GM12874 (cell line): ENCODE measurements at regions not wholly inside any gene's neighbourhood (a gene's known extent, or its start where the extent isn't known, plus 50 kb on each side); places are given as distances from the start of the nearest gene placed in this dataset.

ENCODE experiments used
- TF ChIP-seq, protein P1 (sequence below): IDR thresholded peaks from 2 replicates; pipeline ENCODE4 v1.5.1; 2011; ENCODE audit warnings: low read depth, mild to moderate bottlenecking, control low read depth, low read length, moderate library complexity; ENCODE audit not compliant: insufficient read depth

DNA sequence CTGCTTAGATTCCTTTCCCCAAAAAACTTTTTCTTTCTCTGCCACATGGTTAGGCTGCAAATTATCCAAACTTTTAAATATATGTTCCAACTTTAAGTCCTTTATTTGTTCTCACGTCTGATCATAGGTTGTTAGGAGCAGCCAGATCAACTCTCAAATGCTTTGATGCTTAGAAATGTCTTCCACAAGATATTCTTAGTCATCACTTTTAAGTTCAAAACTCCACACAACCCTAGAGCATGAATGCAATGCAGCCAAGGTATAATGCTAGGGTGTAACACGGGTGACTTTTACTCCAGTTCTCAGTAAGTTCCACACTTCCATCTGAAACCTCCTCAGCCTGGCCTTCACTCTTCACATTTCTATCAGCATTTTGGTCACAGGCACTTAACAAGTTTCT, 987.5 kb downstream of the DCDC2C start:
- TF ChIP-seq, protein P1, sequence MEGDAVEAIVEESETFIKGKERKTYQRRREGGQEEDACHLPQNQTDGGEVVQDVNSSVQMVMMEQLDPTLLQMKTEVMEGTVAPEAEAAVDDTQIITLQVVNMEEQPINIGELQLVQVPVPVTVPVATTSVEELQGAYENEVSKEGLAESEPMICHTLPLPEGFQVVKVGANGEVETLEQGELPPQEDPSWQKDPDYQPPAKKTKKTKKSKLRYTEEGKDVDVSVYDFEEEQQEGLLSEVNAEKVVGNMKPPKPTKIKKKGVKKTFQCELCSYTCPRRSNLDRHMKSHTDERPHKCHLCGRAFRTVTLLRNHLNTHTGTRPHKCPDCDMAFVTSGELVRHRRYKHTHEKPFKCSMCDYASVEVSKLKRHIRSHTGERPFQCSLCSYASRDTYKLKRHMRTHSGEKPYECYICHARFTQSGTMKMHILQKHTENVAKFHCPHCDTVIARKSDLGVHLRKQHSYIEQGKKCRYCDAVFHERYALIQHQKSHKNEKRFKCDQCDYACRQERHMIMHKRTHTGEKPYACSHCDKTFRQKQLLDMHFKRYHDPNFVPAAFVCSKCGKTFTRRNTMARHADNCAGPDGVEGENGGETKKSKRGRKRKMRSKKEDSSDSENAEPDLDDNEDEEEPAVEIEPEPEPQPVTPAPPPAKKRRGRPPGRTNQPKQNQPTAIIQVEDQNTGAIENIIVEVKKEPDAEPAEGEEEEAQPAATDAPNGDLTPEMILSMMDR = no peak

DNA sequence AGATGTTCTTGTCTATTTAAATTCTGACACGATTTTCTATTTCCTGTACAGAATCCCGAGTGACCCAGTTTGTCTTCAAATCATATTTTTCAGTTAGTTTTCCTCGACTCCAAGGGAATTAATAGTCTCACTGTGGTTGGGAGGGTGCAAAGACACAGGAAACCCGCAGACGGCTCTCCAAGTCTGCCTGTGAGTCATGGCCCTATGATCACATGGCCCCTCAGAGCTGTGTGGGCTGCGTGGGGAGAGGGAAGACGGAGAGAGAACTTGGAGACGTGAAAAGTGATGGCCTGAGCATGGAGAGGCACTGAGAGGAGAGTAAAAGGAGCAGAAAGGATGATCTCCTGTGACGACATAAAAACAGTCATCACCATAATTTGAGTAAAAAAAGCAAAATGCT, 989.9 kb downstream of the DCDC2C start:
- TF ChIP-seq, protein P1 = no peak

DNA sequence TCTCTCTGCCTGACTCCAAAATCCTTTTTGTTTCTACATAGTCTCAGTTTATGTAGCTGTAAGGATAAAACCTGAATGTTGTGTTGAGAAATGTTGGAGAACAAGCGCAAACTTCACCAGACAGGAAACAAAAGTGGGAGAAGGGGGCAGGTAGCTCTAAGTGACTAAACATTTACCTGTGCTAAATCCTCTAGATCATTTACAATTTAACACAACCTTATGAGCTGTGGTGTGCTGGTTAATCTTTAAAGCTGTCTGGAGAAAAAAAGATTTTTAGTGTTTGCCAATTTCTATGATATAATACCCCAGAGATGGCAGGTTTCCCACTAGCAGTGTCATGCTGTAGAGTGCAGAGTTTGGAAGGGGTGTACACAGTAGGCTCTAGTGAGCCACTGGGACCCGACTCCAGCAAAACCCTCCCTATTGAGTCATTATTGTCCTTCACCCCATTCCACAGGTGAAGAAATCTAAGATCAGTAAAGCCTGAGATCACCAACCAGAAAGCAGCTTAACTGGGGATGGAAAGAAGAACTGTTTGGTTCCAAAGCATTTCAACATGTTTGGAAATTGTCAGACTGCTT, 992.0 kb downstream of the DCDC2C start:
- TF ChIP-seq, protein P1 = no peak

DNA sequence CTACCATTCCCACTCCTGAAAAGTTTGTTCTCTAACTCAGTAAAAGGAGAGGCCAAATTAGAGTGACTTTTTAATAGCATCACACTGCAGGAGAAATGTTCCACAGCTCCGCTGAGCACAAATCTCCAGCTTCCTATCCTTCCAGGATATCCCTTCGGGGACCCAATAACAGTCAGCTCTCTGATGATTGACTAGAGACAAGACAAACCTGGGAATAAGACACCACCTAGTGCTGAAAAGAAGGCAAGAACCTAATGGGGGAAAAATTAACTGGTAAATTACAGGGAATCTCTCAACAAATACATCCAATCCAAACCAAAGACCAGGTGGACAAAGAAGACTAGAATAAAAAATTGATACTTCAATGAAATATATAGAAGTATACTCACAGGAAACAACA, 977.1 kb upstream of the SOX11 start:
- TF ChIP-seq, protein P1 = no peak

DNA sequence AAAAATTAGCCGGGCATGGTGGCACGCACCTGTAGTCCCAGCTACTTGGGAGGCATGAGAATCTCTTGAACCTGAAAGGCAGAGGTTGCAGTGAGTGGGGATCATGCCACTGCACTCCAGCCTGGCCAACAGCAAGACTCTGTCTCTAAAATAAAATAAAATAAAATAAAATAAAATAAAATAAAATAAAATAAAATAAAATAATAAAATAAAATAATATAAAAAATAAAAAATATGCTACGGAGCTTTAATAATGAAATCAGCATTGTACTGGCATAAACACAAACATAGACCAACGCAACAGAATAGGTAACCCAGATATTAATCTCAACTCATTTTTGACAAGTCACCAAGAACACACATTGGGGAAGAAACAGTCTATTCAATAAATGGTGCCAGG, 973.4 kb upstream of the SOX11 start:
- TF ChIP-seq, protein P1 = no peak

DNA sequence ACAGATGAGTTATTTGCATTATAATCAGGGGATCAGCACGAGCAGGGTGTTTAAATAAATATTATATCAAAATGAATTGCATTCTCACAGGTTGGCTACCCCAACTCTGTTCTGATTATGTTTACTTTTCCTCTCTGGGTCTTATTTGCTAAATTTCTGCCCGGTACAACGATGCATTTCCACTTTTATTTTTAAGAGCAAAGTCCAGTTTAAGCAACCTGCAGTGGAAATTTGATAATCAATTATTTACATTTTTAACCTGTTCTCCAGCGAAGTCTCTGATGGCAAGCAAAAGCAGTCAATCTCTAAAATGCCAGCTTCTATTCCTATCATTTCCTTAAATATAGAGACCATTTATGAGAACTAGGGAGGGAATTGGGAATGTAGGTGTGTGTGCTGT, 966.6 kb upstream of the SOX11 start:
- TF ChIP-seq, protein P1 = no peak

DNA sequence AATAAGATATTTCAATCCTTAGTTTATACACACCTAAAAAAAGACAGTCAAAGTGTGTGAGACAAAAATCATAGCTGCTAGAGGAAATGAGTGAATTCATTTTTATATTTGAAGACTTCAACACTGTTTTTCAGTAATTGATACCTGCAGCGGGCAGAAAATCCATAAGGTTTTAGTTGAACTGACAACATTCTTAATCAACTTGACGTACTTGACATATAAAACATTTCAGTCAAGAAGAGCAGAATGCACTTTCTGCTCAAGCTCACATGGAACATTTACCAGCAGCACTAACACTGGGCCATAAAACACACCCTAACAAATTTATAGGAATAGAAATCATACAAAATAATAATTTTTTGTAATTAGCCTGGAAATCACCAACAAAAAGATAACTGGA, 959.6 kb upstream of the SOX11 start:
- TF ChIP-seq, protein P1 = no peak
